ENCODE measurements at regions not wholly inside any gene's neighbourhood (a gene's known extent, or its start where the extent isn't known, plus 50 kb on each side); places are given as distances from the start of the nearest gene placed in this dataset.

DNA sequence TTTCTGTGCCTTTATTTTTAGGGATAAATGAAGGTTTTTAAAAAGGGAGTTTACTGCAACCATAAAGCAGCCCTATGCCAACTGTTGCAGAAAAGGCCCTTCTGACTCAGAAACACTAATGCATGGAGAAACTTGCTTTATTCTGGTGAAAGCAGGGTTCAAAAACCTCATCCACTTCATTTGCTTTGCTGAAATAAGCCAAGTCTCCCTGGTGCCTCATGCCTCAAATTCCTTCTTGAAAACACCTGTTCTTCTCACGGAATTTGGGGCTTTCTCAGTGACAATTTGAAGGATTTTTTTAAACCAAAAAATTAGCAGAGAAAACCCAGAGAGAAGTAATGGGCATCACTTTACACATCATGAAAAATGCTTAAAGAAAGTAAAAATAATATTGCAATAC, 349.0 kb downstream of the PCDH7 start:
- H3K27me3 Mint-ChIP-seq (ENCODE audit: low read depth in 2 of 2): no peaks in the 10 kb centered on the region
- DNase-seq (no peak), ATAC-seq (no peak)
- H3K27ac ChIP-seq (ENCODE audit: low read length): no peak overlapping the region
- H3K4me3 ChIP-seq (ENCODE audit: low read length): no peak overlapping the region
- intact Hi-C loops (cut with micrococcal nuclease): no loop called here
- H3K36me3 ChIP-seq (ENCODE audit: control insufficient read depth, insufficient read depth, low read length): no peaks in the 10 kb centered on the region
- H3K9me3 Mint-ChIP-seq: peaks cover 10% of the 10 kb centered on the region in 2 donors
- TF ChIP-seq, protein P1, sequence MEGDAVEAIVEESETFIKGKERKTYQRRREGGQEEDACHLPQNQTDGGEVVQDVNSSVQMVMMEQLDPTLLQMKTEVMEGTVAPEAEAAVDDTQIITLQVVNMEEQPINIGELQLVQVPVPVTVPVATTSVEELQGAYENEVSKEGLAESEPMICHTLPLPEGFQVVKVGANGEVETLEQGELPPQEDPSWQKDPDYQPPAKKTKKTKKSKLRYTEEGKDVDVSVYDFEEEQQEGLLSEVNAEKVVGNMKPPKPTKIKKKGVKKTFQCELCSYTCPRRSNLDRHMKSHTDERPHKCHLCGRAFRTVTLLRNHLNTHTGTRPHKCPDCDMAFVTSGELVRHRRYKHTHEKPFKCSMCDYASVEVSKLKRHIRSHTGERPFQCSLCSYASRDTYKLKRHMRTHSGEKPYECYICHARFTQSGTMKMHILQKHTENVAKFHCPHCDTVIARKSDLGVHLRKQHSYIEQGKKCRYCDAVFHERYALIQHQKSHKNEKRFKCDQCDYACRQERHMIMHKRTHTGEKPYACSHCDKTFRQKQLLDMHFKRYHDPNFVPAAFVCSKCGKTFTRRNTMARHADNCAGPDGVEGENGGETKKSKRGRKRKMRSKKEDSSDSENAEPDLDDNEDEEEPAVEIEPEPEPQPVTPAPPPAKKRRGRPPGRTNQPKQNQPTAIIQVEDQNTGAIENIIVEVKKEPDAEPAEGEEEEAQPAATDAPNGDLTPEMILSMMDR (IDR thresholded peaks at IDR 0.05): no peak
- no peaks in the 10 kb centered on the region for H3K4me1 Mint-ChIP-seq
- 58% methylated on average over 1 of the region's 1 CpG for WGBS (ENCODE audit: insufficient coverage)
- no peaks in the 10 kb centered on the region for H3K36me3 Mint-ChIP-seq
- H3K4me3 Mint-ChIP-seq: no peak overlapping the region
- no peak overlapping the region for H3K27ac Mint-ChIP-seq
- no peaks in the 10 kb centered on the region for H3K9me3 ChIP-seq (ENCODE audit: control insufficient read depth, insufficient read depth, low read length)
- H3K4me1 ChIP-seq (ENCODE audit: control insufficient read depth, insufficient read depth, low read length): no peaks in the 10 kb centered on the region
- H3K27me3 ChIP-seq (ENCODE audit: control insufficient read depth, insufficient read depth, low read length): no peaks in the 10 kb centered on the region

DNA sequence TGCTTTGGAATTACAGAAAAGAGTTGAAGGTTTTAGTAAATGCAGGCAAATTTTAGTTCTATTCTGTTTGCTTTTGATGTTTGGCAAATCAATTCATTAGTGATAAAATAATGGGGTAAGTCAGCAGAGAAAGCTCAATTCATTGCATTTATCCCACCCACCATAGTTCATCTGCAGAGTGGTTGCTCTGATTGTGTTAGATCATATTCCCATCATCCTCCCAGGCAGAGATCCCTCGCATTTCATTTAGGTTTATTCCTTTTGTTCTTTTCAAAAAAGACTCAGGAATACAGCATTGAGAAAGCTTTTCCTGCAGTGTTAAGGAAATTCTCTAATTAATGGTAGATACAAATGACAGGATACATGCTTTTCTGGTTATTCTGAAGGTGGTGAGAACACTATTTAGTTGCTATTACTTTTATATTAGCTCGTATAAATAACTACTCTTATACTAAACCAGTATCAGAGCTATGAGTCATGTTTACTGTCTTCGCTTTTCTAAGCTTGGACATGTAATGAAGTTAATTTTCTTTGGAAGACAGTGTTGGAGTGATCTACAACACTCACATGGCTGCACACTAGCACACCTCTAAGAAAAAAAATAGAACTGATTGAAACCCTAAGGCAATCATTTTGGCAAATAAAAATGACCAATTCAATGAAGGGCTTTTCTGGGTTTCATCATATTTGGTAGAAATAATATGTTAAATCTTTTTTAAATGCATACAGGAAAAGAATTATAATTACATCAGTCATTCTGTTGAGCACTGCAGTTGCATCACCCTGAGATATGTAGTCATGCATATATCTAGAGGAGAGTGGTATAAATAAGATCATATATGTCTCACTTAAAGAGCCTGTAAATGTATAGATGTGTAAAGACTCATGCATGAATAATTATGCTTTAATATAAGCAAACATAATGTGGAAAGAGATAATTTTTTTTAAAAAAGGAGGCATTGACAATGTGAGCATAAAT, 351.6 kb downstream of the PCDH7 start:
- Histone ChIP-seq H3K36me3 (ENCODE audit: control insufficient read depth, insufficient read depth, low read length) (no peaks in the 10 kb centered on the region), H3K4me1 (ENCODE audit: control insufficient read depth, insufficient read depth, low read length) (no peaks in the 10 kb centered on the region), H3K4me3 (ENCODE audit: low read length) (no peak overlapping the region), H3K9me3 (ENCODE audit: control insufficient read depth, insufficient read depth, low read length) (peaks cover 3% of the 10 kb centered on the region), H3K27me3 (ENCODE audit: control insufficient read depth, insufficient read depth, low read length) (no peaks in the 10 kb centered on the region), H3K27ac (ENCODE audit: low read length) (no peak overlapping the region)
- no peaks in the 10 kb centered on the region for H3K4me1 Mint-ChIP-seq
- no peaks in the 10 kb centered on the region for H3K27me3 Mint-ChIP-seq (ENCODE audit: low read depth in 2 of 2)
- intact Hi-C loops (cut with micrococcal nuclease): no loop called here
- no CpG with 5 or more reads among the region's 3 CpGs for WGBS (ENCODE audit: insufficient coverage)
- no peaks in the 10 kb centered on the region for H3K36me3 Mint-ChIP-seq
- no peak overlapping the region for H3K27ac Mint-ChIP-seq
- TF ChIP-seq, protein P1 (IDR thresholded peaks at IDR 0.05): no peak
- ATAC-seq (no peak), DNase-seq (no peak)
- peaks cover 7 to 14% of the 10 kb centered on the region in 2 donors for H3K9me3 Mint-ChIP-seq
- no peak overlapping the region for H3K4me3 Mint-ChIP-seq

DNA sequence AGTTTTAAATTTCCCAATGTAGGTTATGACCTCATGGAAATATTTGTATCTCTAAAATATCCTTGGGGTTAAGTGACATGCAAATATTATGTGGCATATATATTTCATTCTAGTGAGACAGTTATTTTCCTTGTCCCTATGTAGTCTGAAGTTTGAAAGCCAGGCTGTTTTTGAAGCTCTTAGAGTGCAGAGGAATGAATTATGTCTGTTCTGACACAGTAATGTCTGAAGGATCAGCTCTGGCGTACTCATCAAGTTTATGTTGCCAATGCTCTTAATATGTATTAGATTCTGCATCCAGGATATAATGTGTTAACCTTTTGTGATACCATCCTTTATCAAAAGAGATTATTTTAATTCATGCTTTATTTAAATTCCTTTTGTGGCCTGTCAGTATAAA, 355.8 kb downstream of the PCDH7 start:
- WGBS (ENCODE audit: insufficient coverage): 86% methylated on average over 1 of the region's 1 CpG
- TF ChIP-seq, protein P1 (IDR thresholded peaks at IDR 0.05): no peak
- no peak overlapping the region for H3K4me3 ChIP-seq (ENCODE audit: low read length)
- ATAC-seq (no peak), DNase-seq (no peak)
- peaks cover 3% of the 10 kb centered on the region for H3K9me3 ChIP-seq (ENCODE audit: control insufficient read depth, insufficient read depth, low read length)
- Mint-ChIP-seq H3K9me3 (peaks cover 10 to 17% of the 10 kb centered on the region in 2 donors), H3K4me1 (no peaks in the 10 kb centered on the region), H3K36me3 (no peaks in the 10 kb centered on the region), H3K27me3 (ENCODE audit: low read depth in 2 of 2) (no peaks in the 10 kb centered on the region), H3K27ac (no peak overlapping the region), H3K4me3 (no peak overlapping the region)
- intact Hi-C loops (cut with micrococcal nuclease): no loop called here
- H3K4me1 ChIP-seq (ENCODE audit: control insufficient read depth, insufficient read depth, low read length): no peaks in the 10 kb centered on the region
- no peaks in the 10 kb centered on the region for H3K36me3 ChIP-seq (ENCODE audit: control insufficient read depth, insufficient read depth, low read length)
- H3K27ac ChIP-seq (ENCODE audit: low read length): no peak overlapping the region
- H3K27me3 ChIP-seq (ENCODE audit: control insufficient read depth, insufficient read depth, low read length): no peaks in the 10 kb centered on the region

All from natural killer cell (primary cell).